IMR-90 (cell line): ENCODE measurements at regions not wholly inside any gene's neighbourhood (a gene's known extent, or its start where the extent isn't known, plus 50 kb on each side); places are given as distances from the start of the nearest gene placed in this dataset.

Experiments used
- CEBPB ChIP-seq: IDR thresholded peaks from 2 replicates; pipeline ENCODE4 v1.6.1; 2012; ENCODE audit warnings: low read depth, low read length, improper control_type of control experiment
- CTCF ChIP-seq: conservative IDR thresholded peaks from 2 replicates; pipeline ENCODE4 v1.5.1; 2012; ENCODE audit warnings: mild to moderate bottlenecking, low read depth, low read length, improper control_type of control experiment
- FOS ChIP-seq: fragments of 150-350 bp; IDR thresholded peaks from 2 replicates; pipeline ENCODE4 v1.6.1; 2016; ENCODE audit warnings: low read depth, low read length
- MAFK ChIP-seq: IDR thresholded peaks from 2 replicates; pipeline ENCODE4 v1.6.1; 2012; ENCODE audit warnings: low read depth, low read length, improper control_type of control experiment
- MAZ ChIP-seq: IDR thresholded peaks from 2 replicates; pipeline ENCODE4 v1.6.1; 2012; ENCODE audit warnings: low read depth, mild to moderate bottlenecking, low read length, improper control_type of control experiment, moderate library complexity, borderline replicate concordance
- POLR2A ChIP-seq: IDR thresholded peaks from 2 replicates; pipeline ENCODE4 v1.6.1; 2012; ENCODE audit warnings: mild to moderate bottlenecking, low read depth, low read length

GRCh38 chr10:65100146-65100545 lies 1578.9 kb downstream of the REEP3 start:
- no peak for TF ChIP-seq CTCF
- TF ChIP-seq POLR2A = no peak
- no peak for TF ChIP-seq MAFK
- TF ChIP-seq MAZ = no peak
- TF ChIP-seq FOS = no peak
- peak; percentile 42; the same call in 1 of the 2 replicates for TF ChIP-seq CEBPB
